Esophagus squamous epithelium (tissue), 4 donors: ENCODE measurements at regions not wholly inside any gene's neighbourhood (a gene's known extent, or its start where the extent isn't known, plus 50 kb on each side); places are given as distances from the start of the nearest gene placed in this dataset.

Source experiments
- CTCF ChIP-seq, 6 experiments: fragments of 450-650 bp in 4 of 6; fragments of 200-600 bp in 2 of 6; sonication (generic) in 2 of 6; IDR thresholded peaks; one replicate each; pipeline ENCODE4 v1.5.1; 2016 to 2019; ENCODE audit warnings: antibody characterized with exemption in 6 of 6, mild to moderate bottlenecking in 4 of 6, moderate library complexity in 4 of 6
- POLR2A ChIP-seq, 4 donors: fragments of 450-650 bp; IDR thresholded peaks; one replicate each; pipeline ENCODE4 v1.6.1; 2017; ENCODE audit warnings: antibody characterized with exemption in 4 of 4, mild to moderate bottlenecking in 4 of 4, moderate library complexity in 3 of 4

DNA sequence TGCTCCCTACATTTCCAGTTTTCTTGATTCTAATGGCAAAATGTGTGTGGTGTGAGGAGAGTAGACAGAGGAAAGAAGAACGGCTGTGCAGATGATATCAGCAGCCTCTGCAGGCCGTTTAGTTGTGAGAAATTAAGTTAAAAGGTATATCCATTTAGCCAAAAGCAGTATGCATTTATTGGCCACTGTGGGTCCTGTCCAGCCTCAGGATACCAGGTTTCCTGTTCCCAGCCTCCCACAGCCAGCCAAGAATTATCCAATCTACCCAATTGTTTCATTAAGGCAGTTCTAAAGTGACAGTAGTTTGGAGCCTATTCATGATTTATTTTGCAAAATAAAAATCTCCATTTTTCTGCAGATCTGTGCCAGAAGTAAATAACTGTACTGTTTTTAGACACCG is 107.5 kb downstream of the TMEM18 start:
- TF ChIP-seq CTCF (IDR thresholded peaks at IDR 0.05) = no peak
- TF ChIP-seq POLR2A (IDR thresholded peaks at IDR 0.05) = no peak
